Fibroblast of pulmonary artery (primary cell): ENCODE measurements at regions not wholly inside any gene's neighbourhood (a gene's known extent, or its start where the extent isn't known, plus 50 kb on each side); places are given as distances from the start of the nearest gene placed in this dataset.

Experiments
- DNase-seq: peaks from one replicate; pipeline ENCODE4 v3.0.0-alpha.2; 2010; ENCODE audit warnings: low read depth
- H3K4me3 ChIP-seq: replicated peaks from 2 replicates; pipeline ENCODE4 v1.5.1; 2011; ENCODE audit warnings: low read depth, mild to moderate bottlenecking, control low read depth, low read length, moderate library complexity
- TF ChIP-seq, protein P1 (sequence below): IDR thresholded peaks from 2 replicates; pipeline ENCODE4 v1.5.1; 2011; ENCODE audit warnings: mild to moderate bottlenecking, control low read depth, low read length, inconsistent platforms; ENCODE audit errors: missing control alignments

DNA sequence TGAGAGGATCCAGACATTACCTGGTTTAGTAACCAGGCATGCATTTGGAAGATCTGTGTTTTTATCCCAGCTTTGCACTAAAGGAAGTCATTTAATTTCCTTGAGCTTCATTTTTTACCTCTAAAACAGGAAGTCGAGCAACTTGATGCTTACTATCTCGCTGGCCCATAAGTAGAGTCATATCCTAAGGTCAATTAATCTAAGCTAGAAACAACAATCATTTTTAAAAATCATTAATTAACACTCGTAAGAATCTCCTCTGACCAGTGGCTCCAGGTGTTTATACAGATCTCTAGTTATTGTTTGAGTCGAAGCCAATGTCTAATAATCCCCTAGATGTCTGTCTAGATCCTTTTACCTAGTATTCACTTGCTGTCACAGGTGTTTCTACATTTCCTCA lies 355.8 kb upstream of the DCN start:
- no peak overlapping the region for H3K4me3 ChIP-seq
- no peak for DNase-seq
- TF ChIP-seq, protein P1, sequence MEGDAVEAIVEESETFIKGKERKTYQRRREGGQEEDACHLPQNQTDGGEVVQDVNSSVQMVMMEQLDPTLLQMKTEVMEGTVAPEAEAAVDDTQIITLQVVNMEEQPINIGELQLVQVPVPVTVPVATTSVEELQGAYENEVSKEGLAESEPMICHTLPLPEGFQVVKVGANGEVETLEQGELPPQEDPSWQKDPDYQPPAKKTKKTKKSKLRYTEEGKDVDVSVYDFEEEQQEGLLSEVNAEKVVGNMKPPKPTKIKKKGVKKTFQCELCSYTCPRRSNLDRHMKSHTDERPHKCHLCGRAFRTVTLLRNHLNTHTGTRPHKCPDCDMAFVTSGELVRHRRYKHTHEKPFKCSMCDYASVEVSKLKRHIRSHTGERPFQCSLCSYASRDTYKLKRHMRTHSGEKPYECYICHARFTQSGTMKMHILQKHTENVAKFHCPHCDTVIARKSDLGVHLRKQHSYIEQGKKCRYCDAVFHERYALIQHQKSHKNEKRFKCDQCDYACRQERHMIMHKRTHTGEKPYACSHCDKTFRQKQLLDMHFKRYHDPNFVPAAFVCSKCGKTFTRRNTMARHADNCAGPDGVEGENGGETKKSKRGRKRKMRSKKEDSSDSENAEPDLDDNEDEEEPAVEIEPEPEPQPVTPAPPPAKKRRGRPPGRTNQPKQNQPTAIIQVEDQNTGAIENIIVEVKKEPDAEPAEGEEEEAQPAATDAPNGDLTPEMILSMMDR = no peak

DNA sequence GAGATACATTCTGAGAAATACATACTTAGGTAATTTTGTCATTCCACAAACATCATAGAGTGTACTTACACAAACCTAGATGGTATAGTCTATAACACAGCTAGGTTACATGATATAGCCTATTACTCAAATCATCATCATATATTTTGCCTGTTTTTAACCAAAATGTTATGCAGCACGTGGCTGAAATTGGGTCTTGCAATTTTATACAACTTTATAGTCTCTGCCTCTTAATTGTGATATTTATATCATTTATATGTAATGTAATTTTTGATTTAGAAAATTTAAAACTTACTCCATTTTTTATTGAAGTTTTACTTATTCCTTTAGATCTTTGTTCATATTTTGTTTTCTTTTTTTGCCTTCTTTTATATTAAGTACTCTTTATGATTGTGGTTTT lies 350.7 kb upstream of the DCN start:
- TF ChIP-seq, protein P1 = no peak
- no peak for DNase-seq
- H3K4me3 ChIP-seq = no peak overlapping the region

DNA sequence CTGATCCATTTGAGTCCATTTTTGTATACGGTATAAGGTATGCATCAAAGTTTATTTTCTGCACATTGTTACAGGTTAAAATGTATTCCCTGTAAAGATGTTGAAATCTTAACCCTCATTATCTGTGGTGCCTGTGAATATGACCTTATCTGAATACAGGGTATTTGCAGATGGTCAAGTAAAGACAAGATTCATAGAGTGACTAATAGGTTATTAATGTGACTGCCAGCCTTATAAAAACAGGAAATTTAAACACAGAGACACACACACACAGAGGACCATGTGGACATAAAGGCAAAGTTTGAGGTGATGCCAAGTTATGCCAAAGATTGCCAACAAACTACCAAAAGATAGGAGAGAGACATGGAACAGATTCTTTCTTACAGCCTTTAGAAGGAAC lies 347.2 kb upstream of the DCN start:
- DNase-seq = peak; percentile 11
- TF ChIP-seq, protein P1 = no peak
- H3K4me3 ChIP-seq = no peak overlapping the region

DNA sequence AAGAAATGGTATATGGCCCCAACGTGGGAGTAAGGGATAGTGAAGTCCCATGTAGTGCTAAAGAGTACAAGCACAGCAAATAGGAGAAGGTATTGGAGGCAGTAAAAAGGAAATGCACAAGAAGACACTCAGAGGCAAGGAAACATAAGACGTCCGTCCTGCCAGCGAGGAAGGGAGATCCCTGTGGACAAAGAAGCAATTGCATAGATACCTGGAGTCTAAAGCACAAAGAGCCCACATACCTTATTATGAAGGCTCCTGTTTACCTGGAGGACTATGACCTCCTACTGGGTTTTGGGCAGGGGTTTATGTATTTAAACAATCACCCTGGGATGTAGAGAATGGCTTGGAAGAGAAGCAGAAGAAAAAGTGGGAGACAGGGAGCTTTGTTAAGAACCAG lies 341.2 kb upstream of the DCN start:
- TF ChIP-seq, protein P1 = no peak
- DNase-seq = no peak
- no peak overlapping the region for H3K4me3 ChIP-seq

DNA sequence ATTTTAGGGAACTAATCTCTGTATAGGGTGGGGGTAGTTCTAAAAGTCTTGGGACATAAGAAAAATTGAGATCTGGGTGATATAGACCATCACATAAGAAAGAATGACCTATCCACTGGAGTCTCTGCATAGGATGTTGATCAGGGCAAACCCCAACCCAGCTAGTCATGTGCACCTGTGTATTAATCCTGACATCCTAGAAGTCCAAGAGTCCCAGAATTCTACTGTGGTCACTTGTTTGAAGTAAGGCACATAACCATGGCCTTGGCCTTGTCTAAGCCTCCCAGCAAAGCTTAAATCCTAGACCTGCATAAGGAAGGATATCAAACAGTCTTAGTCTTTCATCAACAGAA lies 334.1 kb upstream of the DCN start:
- no peak overlapping the region for H3K4me3 ChIP-seq
- TF ChIP-seq, protein P1 = no peak
- DNase-seq = no peak

DNA sequence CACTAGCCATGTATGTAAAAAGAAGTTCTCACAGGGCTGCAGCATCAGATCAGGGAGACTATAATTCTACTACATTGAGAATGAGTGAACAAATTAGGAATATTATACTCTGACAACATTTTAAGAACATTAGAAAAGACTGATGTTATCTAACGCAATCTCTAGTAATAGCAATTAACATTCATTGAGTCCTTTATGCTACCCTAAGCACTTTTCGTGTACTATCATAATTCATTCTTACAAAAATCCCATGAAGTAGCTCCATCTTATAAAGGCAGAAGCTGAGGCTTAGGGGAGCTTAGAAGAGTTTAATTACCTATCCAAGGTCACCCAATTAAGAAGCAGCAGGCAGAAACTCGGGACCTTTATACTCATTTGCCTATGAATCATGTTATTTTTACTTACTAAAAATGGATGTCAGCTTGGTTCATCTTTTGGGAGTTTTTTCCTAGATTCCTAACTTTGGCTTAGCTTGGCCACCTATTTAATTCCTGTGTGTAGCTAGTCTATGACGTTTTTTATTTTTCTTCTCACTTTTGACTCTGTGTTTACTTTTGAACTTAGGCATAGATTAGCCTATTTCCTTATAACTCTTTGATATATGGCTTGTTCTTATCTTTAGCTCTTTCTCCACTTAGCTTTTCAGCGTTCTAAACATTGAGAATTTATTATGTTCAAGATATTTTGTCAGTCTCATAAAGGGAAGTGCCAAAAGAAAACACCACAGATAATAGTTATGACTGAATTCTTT lies 333.5 kb upstream of the DCN start:
- no peak for DNase-seq
- no peak overlapping the region for H3K4me3 ChIP-seq
- TF ChIP-seq, protein P1 = no peak

DNA sequence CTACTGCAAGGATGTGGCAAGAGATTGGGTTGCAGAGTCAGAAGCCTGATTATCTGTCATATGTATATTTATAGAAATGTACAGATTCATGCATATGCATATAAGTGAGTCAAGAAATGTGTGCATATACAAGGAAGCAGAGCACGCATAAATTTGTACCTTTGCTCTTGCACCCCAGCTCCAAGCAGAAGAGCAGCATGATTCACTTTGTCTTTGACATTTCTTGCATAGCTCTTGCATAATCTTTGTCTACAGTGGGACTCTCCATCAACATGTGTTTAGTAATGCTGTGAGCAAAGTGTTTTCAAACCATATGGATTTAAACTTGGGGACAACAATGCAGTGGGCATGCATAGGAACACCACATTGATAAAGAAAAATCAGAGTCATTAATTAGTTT lies 330.7 kb upstream of the DCN start:
- no peak overlapping the region for H3K4me3 ChIP-seq
- TF ChIP-seq, protein P1 = no peak
- DNase-seq = no peak
